ENCODE measurements at regions not wholly inside any gene's neighbourhood (a gene's known extent, or its start where the extent isn't known, plus 50 kb on each side); places are given as distances from the start of the nearest gene placed in this dataset.
A peak's percentile ranks its signal among the peaks of the same experiment; 100 is the strongest.

DNA sequence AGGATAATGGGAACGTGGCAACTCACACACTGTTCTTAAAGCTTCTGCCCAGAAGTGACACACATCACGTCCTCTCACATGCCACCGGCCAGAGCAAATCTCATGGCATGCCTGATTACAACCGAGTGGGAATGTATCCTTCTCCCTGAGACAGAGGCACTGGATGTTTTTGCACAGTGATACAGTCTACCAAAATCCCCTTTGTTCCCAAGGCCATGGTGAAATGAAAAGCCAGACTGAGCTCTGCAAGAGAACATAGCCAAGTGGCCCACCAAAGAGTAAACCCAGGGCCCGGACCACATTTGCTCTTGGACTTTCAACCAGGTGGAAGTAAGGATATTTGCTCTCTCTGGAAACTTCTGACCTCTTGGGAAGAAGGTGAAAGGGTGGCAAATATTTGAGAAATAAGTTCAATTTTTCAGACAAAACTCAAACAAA lies 186.2 kb upstream of the STT3B start (continued):
- TF ChIP-seq, protein P1, sequence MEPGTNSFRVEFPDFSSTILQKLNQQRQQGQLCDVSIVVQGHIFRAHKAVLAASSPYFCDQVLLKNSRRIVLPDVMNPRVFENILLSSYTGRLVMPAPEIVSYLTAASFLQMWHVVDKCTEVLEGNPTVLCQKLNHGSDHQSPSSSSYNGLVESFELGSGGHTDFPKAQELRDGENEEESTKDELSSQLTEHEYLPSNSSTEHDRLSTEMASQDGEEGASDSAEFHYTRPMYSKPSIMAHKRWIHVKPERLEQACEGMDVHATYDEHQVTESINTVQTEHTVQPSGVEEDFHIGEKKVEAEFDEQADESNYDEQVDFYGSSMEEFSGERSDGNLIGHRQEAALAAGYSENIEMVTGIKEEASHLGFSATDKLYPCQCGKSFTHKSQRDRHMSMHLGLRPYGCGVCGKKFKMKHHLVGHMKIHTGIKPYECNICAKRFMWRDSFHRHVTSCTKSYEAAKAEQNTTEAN (CRISPR knock-in tag; conservative IDR thresholded peaks at IDR 0.05) = no peak
- TF ChIP-seq, protein P2, sequence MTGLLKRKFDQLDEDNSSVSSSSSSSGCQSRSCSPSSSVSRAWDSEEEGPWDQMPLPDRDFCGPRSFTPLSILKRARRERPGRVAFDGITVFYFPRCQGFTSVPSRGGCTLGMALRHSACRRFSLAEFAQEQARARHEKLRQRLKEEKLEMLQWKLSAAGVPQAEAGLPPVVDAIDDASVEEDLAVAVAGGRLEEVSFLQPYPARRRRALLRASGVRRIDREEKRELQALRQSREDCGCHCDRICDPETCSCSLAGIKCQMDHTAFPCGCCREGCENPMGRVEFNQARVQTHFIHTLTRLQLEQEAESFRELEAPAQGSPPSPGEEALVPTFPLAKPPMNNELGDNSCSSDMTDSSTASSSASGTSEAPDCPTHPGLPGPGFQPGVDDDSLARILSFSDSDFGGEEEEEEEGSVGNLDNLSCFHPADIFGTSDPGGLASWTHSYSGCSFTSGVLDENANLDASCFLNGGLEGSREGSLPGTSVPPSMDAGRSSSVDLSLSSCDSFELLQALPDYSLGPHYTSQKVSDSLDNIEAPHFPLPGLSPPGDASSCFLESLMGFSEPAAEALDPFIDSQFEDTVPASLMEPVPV (CRISPR knock-in tag; IDR thresholded peaks at IDR 0.05) = no peak
- TF ChIP-seq GTF2F1 (IDR thresholded peaks at IDR 0.05; ENCODE audit: low read length) = no peak
- 0 out of 2 replicates have a peak, but pooled peaks have one; percentile 52 for TF ChIP-seq NFKBIZ (CRISPR knock-in tag; IDR thresholded peaks at IDR 0.05)
- TF ChIP-seq YY1 (IDR thresholded peaks at IDR 0.05; ENCODE audit: insufficient read depth, insufficient replicate concordance, low read depth, low read length) = no peak
- no peak for TF ChIP-seq ZNF577 (CRISPR knock-in tag; IDR thresholded peaks at IDR 0.05; ENCODE audit: borderline replicate concordance, low read depth)
- TF ChIP-seq IRX3 (CRISPR knock-in tag; IDR thresholded peaks at IDR 0.05; ENCODE audit: borderline replicate concordance, low read depth) = no peak
- TF ChIP-seq SP4 (CRISPR knock-in tag; IDR thresholded peaks at IDR 0.05) = peak; percentile 52; the same call in 1 of the 2 replicates
- TF ChIP-seq, protein P3, sequence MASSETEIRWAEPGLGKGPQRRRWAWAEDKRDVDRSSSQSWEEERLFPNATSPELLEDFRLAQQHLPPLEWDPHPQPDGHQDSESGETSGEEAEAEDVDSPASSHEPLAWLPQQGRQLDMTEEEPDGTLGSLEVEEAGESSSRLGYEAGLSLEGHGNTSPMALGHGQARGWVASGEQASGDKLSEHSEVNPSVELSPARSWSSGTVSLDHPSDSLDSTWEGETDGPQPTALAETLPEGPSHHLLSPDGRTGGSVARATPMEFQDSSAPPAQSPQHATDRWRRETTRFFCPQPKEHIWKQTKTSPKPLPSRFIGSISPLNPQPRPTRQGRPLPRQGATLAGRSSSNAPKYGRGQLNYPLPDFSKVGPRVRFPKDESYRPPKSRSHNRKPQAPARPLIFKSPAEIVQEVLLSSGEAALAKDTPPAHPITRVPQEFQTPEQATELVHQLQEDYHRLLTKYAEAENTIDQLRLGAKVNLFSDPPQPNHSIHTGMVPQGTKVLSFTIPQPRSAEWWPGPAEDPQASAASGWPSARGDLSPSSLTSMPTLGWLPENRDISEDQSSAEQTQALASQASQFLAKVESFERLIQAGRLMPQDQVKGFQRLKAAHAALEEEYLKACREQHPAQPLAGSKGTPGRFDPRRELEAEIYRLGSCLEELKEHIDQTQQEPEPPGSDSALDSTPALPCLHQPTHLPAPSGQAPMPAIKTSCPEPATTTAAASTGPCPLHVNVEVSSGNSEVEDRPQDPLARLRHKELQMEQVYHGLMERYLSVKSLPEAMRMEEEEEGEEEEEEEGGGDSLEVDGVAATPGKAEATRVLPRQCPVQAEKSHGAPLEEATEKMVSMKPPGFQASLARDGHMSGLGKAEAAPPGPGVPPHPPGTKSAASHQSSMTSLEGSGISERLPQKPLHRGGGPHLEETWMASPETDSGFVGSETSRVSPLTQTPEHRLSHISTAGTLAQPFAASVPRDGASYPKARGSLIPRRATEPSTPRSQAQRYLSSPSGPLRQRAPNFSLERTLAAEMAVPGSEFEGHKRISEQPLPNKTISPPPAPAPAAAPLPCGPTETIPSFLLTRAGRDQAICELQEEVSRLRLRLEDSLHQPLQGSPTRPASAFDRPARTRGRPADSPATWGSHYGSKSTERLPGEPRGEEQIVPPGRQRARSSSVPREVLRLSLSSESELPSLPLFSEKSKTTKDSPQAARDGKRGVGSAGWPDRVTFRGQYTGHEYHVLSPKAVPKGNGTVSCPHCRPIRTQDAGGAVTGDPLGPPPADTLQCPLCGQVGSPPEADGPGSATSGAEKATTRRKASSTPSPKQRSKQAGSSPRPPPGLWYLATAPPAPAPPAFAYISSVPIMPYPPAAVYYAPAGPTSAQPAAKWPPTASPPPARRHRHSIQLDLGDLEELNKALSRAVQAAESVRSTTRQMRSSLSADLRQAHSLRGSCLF (CRISPR knock-in tag; IDR thresholded peaks at IDR 0.05; ENCODE audit: borderline replicate concordance) = no peak
- no peak for TF ChIP-seq KLF12 (CRISPR knock-in tag; IDR thresholded peaks at IDR 0.05; ENCODE audit: borderline replicate concordance)
- TF ChIP-seq PHF20 (CRISPR knock-in tag; IDR thresholded peaks at IDR 0.05) = no peak
- TF ChIP-seq, protein P4, sequence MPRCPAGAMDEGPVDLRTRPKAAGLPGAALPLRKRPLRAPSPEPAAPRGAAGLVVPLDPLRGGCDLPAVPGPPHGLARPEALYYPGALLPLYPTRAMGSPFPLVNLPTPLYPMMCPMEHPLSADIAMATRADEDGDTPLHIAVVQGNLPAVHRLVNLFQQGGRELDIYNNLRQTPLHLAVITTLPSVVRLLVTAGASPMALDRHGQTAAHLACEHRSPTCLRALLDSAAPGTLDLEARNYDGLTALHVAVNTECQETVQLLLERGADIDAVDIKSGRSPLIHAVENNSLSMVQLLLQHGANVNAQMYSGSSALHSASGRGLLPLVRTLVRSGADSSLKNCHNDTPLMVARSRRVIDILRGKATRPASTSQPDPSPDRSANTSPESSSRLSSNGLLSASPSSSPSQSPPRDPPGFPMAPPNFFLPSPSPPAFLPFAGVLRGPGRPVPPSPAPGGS (CRISPR knock-in tag; IDR thresholded peaks at IDR 0.05) = peak; percentile 57; the same call in 1 of the 2 replicates
- TF ChIP-seq CBFB (CRISPR knock-in tag; IDR thresholded peaks at IDR 0.05) = no peak
- peak; percentile 95 for TF ChIP-seq HNF4A (CRISPR knock-in tag; IDR thresholded peaks at IDR 0.05)
- TF ChIP-seq, protein P5, sequence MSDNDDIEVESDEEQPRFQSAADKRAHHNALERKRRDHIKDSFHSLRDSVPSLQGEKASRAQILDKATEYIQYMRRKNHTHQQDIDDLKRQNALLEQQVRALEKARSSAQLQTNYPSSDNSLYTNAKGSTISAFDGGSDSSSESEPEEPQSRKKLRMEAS (IDR thresholded peaks at IDR 0.05) = peak; percentile 54
- peak; percentile 96 for TF ChIP-seq PPARG (CRISPR knock-in tag; conservative IDR thresholded peaks at IDR 0.05)
- TF ChIP-seq, protein P6, sequence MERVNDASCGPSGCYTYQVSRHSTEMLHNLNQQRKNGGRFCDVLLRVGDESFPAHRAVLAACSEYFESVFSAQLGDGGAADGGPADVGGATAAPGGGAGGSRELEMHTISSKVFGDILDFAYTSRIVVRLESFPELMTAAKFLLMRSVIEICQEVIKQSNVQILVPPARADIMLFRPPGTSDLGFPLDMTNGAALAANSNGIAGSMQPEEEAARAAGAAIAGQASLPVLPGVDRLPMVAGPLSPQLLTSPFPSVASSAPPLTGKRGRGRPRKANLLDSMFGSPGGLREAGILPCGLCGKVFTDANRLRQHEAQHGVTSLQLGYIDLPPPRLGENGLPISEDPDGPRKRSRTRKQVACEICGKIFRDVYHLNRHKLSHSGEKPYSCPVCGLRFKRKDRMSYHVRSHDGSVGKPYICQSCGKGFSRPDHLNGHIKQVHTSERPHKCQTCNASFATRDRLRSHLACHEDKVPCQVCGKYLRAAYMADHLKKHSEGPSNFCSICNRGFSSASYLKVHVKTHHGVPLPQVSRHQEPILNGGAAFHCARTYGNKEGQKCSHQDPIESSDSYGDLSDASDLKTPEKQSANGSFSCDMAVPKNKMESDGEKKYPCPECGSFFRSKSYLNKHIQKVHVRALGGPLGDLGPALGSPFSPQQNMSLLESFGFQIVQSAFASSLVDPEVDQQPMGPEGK (CRISPR knock-in tag; IDR thresholded peaks at IDR 0.05) = no peak
- TF ChIP-seq MAFK (conservative IDR thresholded peaks at IDR 0.05 in 1 of 2, IDR thresholded peaks at IDR 0.05 in 1 of 2; ENCODE audit: low read length in 2 of 2) = no peak
- peak; percentile 66; the same call in 1 of the 2 replicates for TF ChIP-seq MBD4 (IDR thresholded peaks at IDR 0.05; ENCODE audit: borderline replicate concordance, low read length)

Measured in HepG2 (cell line).